Astrocyte (in vitro differentiated cells and primary cell): ENCODE measurements at regions not wholly inside any gene's neighbourhood (a gene's known extent, or its start where the extent isn't known, plus 50 kb on each side); places are given as distances from the start of the nearest gene placed in this dataset.

Experiments
- EZH2 ChIP-seq: IDR thresholded peaks from 2 replicates; pipeline ENCODE4 v1.6.1; 2012; ENCODE audit warnings: mild to moderate bottlenecking, low read length, inconsistent platforms; ENCODE audit not compliant: insufficient read depth
- TF ChIP-seq, protein P1 (sequence below): IDR thresholded peaks from 2 replicates; pipeline ENCODE4 v1.5.1; 2011; ENCODE audit warnings: low read depth, mild to moderate bottlenecking, inconsistent platforms, low read length, moderate library complexity; ENCODE audit not compliant: insufficient read depth

DNA sequence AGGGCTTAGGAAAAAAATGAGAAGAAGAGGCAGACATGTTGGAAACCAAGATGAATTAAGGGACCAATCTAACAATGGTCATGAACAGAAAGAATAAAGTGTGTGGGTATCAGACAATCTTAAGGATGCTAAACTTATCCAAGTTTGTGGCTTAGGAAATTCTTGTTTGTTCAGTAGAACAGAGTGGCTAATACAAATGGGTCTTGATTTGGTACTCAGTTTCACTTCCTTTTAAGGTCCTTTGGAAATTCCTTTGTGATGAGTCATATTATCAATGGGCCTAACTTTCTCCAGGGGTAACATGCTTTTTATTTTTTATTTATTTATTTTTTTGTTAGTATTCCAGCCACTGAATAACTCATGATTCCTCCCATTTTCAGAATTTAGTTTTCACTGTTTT, 1154.7 kb upstream of the FLRT2 start:
- TF ChIP-seq EZH2, result no peak
- TF ChIP-seq, protein P1, sequence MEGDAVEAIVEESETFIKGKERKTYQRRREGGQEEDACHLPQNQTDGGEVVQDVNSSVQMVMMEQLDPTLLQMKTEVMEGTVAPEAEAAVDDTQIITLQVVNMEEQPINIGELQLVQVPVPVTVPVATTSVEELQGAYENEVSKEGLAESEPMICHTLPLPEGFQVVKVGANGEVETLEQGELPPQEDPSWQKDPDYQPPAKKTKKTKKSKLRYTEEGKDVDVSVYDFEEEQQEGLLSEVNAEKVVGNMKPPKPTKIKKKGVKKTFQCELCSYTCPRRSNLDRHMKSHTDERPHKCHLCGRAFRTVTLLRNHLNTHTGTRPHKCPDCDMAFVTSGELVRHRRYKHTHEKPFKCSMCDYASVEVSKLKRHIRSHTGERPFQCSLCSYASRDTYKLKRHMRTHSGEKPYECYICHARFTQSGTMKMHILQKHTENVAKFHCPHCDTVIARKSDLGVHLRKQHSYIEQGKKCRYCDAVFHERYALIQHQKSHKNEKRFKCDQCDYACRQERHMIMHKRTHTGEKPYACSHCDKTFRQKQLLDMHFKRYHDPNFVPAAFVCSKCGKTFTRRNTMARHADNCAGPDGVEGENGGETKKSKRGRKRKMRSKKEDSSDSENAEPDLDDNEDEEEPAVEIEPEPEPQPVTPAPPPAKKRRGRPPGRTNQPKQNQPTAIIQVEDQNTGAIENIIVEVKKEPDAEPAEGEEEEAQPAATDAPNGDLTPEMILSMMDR, result no peak
